SU-DHL-6 (cell line): ENCODE measurements at regions not wholly inside any gene's neighbourhood (a gene's known extent, or its start where the extent isn't known, plus 50 kb on each side); places are given as distances from the start of the nearest gene placed in this dataset.

Experiments
- H2AFZ ChIP-seq: fragments of 200-600 bp; sonication (generic); 2 replicates; pipeline ENCODE4 v1.6.1; 2014; ENCODE audit warnings: low read depth, mild to moderate bottlenecking, moderate library complexity, mixed read lengths, antibody characterized with exemption, low read length; ENCODE audit not compliant: severe bottlenecking
- H3F3A ChIP-seq: fragments of 200-600 bp; shearing (Covaris generic); 2 replicates; pipeline ENCODE4 v1.6.0; 2016; ENCODE audit warnings: antibody characterized with exemption, mild to moderate bottlenecking; ENCODE audit not compliant: insufficient read depth
- H3K27ac ChIP-seq: fragments of 200-600 bp; sonication (generic); 2 replicates; pipeline ENCODE4 v1.5.1; 2016; ENCODE audit warnings: low read depth, mild to moderate bottlenecking, low read length, moderate library complexity, mixed read lengths
- H3K27me3 ChIP-seq: fragments of 200-600 bp; sonication (generic), shearing (Covaris generic); 2 replicates; pipeline ENCODE4 v1.6.0; 2014; ENCODE audit warnings: mild to moderate bottlenecking, low read length
- H3K36me3 ChIP-seq: fragments of 200-600 bp; sonication (generic); 2 replicates; pipeline ENCODE4 v1.6.1; 2014; ENCODE audit warnings: mild to moderate bottlenecking, low read length, mixed read lengths
- H3K4me2 ChIP-seq: fragments of 300-600, 200-600 bp; shearing (Covaris generic), sonication (generic); 2 replicates; pipeline ENCODE4 v1.6.0; 2014; ENCODE audit warnings: low read length, low read depth, mild to moderate bottlenecking; ENCODE audit not compliant: poor library complexity, severe bottlenecking
- H3K4me3 ChIP-seq: fragments of 200-600 bp; sonication (generic); 2 replicates; pipeline ENCODE4 v1.5.1; 2014; ENCODE audit warnings: antibody characterized with exemption, low read length, mild to moderate bottlenecking, mixed read lengths; ENCODE audit not compliant: insufficient read depth, poor library complexity, severe bottlenecking
- H3K79me2 ChIP-seq: fragments of 200-600 bp; sonication (generic); 2 replicates; pipeline ENCODE4 v1.6.1; 2014; ENCODE audit warnings: mild to moderate bottlenecking, low read length, moderate library complexity; ENCODE audit not compliant: insufficient read depth
- H3K9ac ChIP-seq: fragments of 200-600 bp; sonication (generic); 2 replicates; pipeline ENCODE4 v1.7.0; 2014; ENCODE audit warnings: mild to moderate bottlenecking, low read length
- H3K9me2 ChIP-seq: fragments of 200-600 bp; sonication (generic); replicated peaks from 2 replicates; pipeline ENCODE4 v1.6.1; 2014; ENCODE audit warnings: low read length; ENCODE audit not compliant: insufficient read depth
- H3K9me3 ChIP-seq: fragments of 200-600 bp; sonication (generic); 2 replicates; pipeline ENCODE4 v1.6.1; 2014; ENCODE audit warnings: low read length, mixed read lengths; ENCODE audit not compliant: insufficient read depth
- H4K20me1 ChIP-seq: fragments of 200-600 bp; sonication (generic); 2 replicates; pipeline ENCODE4 v1.6.1; 2014; ENCODE audit warnings: low read depth, mild to moderate bottlenecking, antibody characterized with exemption, low read length, moderate library complexity, mixed read lengths
- EZH2phosphoT487 ChIP-seq: fragments of 200-600 bp; sonication (generic), shearing (Covaris generic); conservative IDR thresholded peaks from 2 replicates; pipeline ENCODE4 v1.6.1; 2018; ENCODE audit warnings: mild to moderate bottlenecking, antibody characterized with exemption, low read length, moderate library complexity, mixed read lengths
- TF ChIP-seq, protein P1 (sequence below): fragments of 200-600 bp; sonication (generic); IDR thresholded peaks from one replicate; pipeline ENCODE4 v1.5.1; 2017; ENCODE audit warnings: antibody characterized with exemption, mild to moderate bottlenecking, low read length, moderate library complexity; ENCODE audit not compliant: insufficient read depth, poor library complexity, severe bottlenecking

DNA sequence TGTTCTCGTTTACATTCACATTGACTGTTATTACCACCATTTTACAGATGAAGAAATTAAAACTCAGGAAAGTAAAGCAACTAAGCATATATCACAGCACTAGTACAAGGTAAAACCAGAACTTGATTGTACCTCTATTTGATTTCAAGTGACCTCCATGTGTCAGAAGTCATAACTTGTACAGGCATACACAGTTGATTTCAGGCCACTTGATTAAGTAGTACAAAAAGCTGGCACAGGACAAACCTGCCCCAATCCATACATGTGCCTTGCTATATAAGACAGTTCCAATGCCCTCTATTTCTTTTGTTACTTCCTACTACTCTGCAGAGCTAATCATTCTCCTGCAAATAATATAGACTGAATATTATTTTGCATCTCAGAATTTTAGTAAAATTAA lies 58.8 kb upstream of the VGLL2 start:
- no peaks in the 10 kb centered on the region for H3F3A ChIP-seq
- TF ChIP-seq EZH2phosphoT487, result no peak
- TF ChIP-seq, protein P1, sequence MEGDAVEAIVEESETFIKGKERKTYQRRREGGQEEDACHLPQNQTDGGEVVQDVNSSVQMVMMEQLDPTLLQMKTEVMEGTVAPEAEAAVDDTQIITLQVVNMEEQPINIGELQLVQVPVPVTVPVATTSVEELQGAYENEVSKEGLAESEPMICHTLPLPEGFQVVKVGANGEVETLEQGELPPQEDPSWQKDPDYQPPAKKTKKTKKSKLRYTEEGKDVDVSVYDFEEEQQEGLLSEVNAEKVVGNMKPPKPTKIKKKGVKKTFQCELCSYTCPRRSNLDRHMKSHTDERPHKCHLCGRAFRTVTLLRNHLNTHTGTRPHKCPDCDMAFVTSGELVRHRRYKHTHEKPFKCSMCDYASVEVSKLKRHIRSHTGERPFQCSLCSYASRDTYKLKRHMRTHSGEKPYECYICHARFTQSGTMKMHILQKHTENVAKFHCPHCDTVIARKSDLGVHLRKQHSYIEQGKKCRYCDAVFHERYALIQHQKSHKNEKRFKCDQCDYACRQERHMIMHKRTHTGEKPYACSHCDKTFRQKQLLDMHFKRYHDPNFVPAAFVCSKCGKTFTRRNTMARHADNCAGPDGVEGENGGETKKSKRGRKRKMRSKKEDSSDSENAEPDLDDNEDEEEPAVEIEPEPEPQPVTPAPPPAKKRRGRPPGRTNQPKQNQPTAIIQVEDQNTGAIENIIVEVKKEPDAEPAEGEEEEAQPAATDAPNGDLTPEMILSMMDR, result no peak
- H3K9me2 ChIP-seq, result no peaks in the 10 kb centered on the region
- H3K36me3 ChIP-seq, result no peaks in the 10 kb centered on the region
- H2AFZ ChIP-seq, result no peak overlapping the region
- H4K20me1 ChIP-seq, result no peaks in the 10 kb centered on the region
- no peak overlapping the region for H3K27ac ChIP-seq
- no peaks in the 10 kb centered on the region for H3K79me2 ChIP-seq
- no peaks in the 10 kb centered on the region for H3K9me3 ChIP-seq
- no peaks in the 10 kb centered on the region for H3K27me3 ChIP-seq
- no peak overlapping the region for H3K4me3 ChIP-seq
- H3K9ac ChIP-seq, result no peak overlapping the region
- H3K4me2 ChIP-seq, result no peak overlapping the region

DNA sequence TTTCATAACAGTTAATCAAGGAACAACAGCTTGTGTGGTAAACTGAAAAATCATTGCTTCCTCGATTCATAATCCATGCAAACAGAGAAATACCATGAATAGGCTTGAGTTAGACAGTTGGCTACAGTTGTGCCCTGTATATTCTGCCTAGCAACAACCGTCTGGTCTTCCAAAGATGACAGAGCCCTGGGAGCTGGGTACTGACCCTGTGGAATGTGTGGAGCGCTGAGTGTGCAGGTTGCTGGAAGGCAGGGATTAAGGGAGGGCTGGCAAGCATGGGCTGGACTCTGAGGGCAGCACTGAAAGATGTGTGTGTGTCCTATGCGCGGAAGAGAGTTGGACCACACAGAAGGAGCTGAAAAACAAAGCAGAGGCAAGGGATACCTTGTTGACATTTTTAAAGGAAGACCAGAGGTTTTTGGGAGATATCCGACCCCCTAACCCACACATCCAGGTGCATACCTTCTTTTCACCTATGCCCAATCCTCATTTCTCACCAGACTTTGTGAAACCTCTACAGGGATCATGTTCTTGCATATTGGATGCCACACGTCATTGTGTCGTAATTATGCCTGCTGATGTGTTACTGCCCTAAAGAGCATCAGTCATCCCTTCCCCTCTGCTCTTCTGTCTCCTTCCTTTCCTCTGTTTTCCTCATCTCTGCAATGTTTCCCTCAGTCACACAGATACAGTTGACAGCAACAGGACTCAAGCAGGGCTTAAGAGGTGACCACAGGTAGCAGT lies 58.2 kb upstream of the VGLL2 start:
- Histone ChIP-seq H3K4me3 (no peak overlapping the region), H3K4me2 (no peak overlapping the region), H3K27me3 (no peaks in the 10 kb centered on the region), H3F3A (no peaks in the 10 kb centered on the region), H3K79me2 (no peaks in the 10 kb centered on the region), H3K9ac (no peak overlapping the region), H3K9me2 (no peaks in the 10 kb centered on the region), H4K20me1 (no peaks in the 10 kb centered on the region), H3K36me3 (no peaks in the 10 kb centered on the region), H3K9me3 (no peaks in the 10 kb centered on the region), H3K27ac (no peak overlapping the region), H2AFZ (no peak overlapping the region)
- TF ChIP-seq EZH2phosphoT487, result no peak
- TF ChIP-seq, protein P1, result no peak

GRCh38 chr6:117210279-117210678 lies 55.1 kb upstream of the VGLL2 start:
- TF ChIP-seq, protein P1, result no peak
- no peak for TF ChIP-seq EZH2phosphoT487
- H3K9ac ChIP-seq, result no peak overlapping the region
- no peaks in the 10 kb centered on the region for H4K20me1 ChIP-seq
- no peaks in the 10 kb centered on the region for H3K9me2 ChIP-seq
- no peaks in the 10 kb centered on the region for H3F3A ChIP-seq
- no peak overlapping the region for H3K27ac ChIP-seq
- H3K36me3 ChIP-seq, result no peaks in the 10 kb centered on the region
- no peaks in the 10 kb centered on the region for H3K27me3 ChIP-seq
- no peak overlapping the region for H3K4me3 ChIP-seq
- no peak overlapping the region for H2AFZ ChIP-seq
- H3K4me2 ChIP-seq, result no peak overlapping the region
- no peaks in the 10 kb centered on the region for H3K79me2 ChIP-seq
- no peaks in the 10 kb centered on the region for H3K9me3 ChIP-seq
